CD4-positive, alpha-beta T cell treated with Interleukin-2 at 100 ng/mL for 4 hours (primary cell): ENCODE measurements at regions not wholly inside any gene's neighbourhood (a gene's known extent, or its start where the extent isn't known, plus 50 kb on each side); places are given as distances from the start of the nearest gene placed in this dataset.

Experiments used
- DNase-seq: peaks from one replicate; pipeline ENCODE4 v3.0.0-alpha.2; 2020; ENCODE audit warnings: low spot score

- DNase-seq = no peak
Measured at GRCh38 chr17:5785867-5786509, 201.7 kb upstream of the NLRP1 start.

- DNase-seq = no peak
Measured at GRCh38 chr17:5786510-5786875, 202.2 kb upstream of the NLRP1 start.

- DNase-seq = no peak
Measured at GRCh38 chr17:5788266-5788900, 204.1 kb upstream of the NLRP1 start.

- no peak for DNase-seq
Measured at GRCh38 chr17:5789528-5789927, 205.2 kb upstream of the NLRP1 start.

GRCh38 chr17:5793157-5793556 is 208.8 kb upstream of the NLRP1 start:
- DNase-seq = no peak

GRCh38 chr17:5793899-5794298 is 209.6 kb upstream of the NLRP1 start:
- DNase-seq = no peak

GRCh38 chr17:5794385-5794784 is 210.1 kb upstream of the NLRP1 start:
- DNase-seq = no peak

GRCh38 chr17:5794881-5795506 is 210.7 kb upstream of the NLRP1 start:
- no peak for DNase-seq

- DNase-seq = no peak
Measured at GRCh38 chr17:5797447-5798050, 213.2 kb upstream of the NLRP1 start.

- DNase-seq = no peak
Measured at GRCh38 chr17:5798094-5798493, 213.8 kb upstream of the NLRP1 start.

- DNase-seq = no peak
Measured at GRCh38 chr17:5800131-5800530, 215.8 kb upstream of the NLRP1 start.

GRCh38 chr17:5800646-5801045 is 216.3 kb upstream of the NLRP1 start:
- no peak for DNase-seq

GRCh38 chr17:5804251-5804650 is 219.9 kb upstream of the NLRP1 start:
- no peak for DNase-seq

- no peak for DNase-seq
Measured at GRCh38 chr17:5809056-5809455, 224.7 kb upstream of the NLRP1 start.

- DNase-seq = no peak
Measured at GRCh38 chr17:5809580-5810188, 225.4 kb upstream of the NLRP1 start.

- DNase-seq = no peak
Measured at GRCh38 chr17:5812590-5812989, 228.3 kb upstream of the NLRP1 start.

- no peak for DNase-seq
Measured at GRCh38 chr17:5813357-5813756, 229.0 kb upstream of the NLRP1 start.

GRCh38 chr17:5815396-5815795 is 231.1 kb upstream of the NLRP1 start:
- no peak for DNase-seq

GRCh38 chr17:5816491-5817070 is 232.3 kb upstream of the NLRP1 start:
- DNase-seq = no peak

- DNase-seq = no peak
Measured at GRCh38 chr17:5817475-5818395, 233.4 kb upstream of the NLRP1 start.

GRCh38 chr17:5819396-5819795 is 235.1 kb upstream of the NLRP1 start:
- DNase-seq = no peak
